Liver (tissue), 3 donors: ENCODE measurements at regions not wholly inside any gene's neighbourhood (a gene's known extent, or its start where the extent isn't known, plus 50 kb on each side); places are given as distances from the start of the nearest gene placed in this dataset.

Experiments used
- ATF3 ChIP-seq: IDR thresholded peaks from 2 replicates; pipeline ENCODE4 v1.6.1; 2016; ENCODE audit warnings: antibody characterized with exemption
- CTCF ChIP-seq: fragments of 150-350 bp; IDR thresholded peaks from 2 replicates; pipeline ENCODE4 v1.5.1; 2017; ENCODE audit warnings: improper control_type of control experiment, low read depth, low read length; ENCODE audit not compliant: missing input control
- EGR1 ChIP-seq, 2 donors: IDR thresholded peaks; 2 replicates each; pipeline ENCODE4 v1.6.1; 2016 to 2018; ENCODE audit warnings: antibody characterized with exemption in 2 of 2, low read depth in 2 of 2
- GABPA ChIP-seq, 2 donors: IDR thresholded peaks in 1 of 2; conservative IDR thresholded peaks in 1 of 2; 2 replicates each; pipeline ENCODE4 v1.6.1; 2016; ENCODE audit warnings: antibody characterized with exemption in 2 of 2, mild to moderate bottlenecking in 1 of 2, moderate library complexity in 1 of 2
- MAX ChIP-seq: IDR thresholded peaks from 2 replicates; pipeline ENCODE4 v1.6.1; 2016; ENCODE audit warnings: antibody characterized with exemption
- RAD21 ChIP-seq, 2 donors: IDR thresholded peaks; 2 replicates each; pipeline ENCODE4 v1.6.1; 2016; ENCODE audit warnings: antibody characterized with exemption in 2 of 2, mild to moderate bottlenecking in 2 of 2
- REST ChIP-seq: IDR thresholded peaks from 2 replicates; pipeline ENCODE4 v1.6.1; 2016; ENCODE audit warnings: antibody characterized with exemption, mild to moderate bottlenecking
- TAF1 ChIP-seq: conservative IDR thresholded peaks from 2 replicates; pipeline ENCODE4 v1.6.1; 2016; ENCODE audit warnings: antibody characterized with exemption, mild to moderate bottlenecking
- donor health status: healthy.
- donor health status: healthy.

- TF ChIP-seq CTCF (no peak), REST (no peak), MAX (no peak), RAD21 (IDR thresholded peaks at IDR 0.05) (no peak), GABPA (IDR thresholded peaks at IDR 0.05 in 1 of 2, conservative IDR thresholded peaks at IDR 0.05 in 1 of 2) (no peak), TAF1 (no peak), ATF3 (no peak), EGR1 (IDR thresholded peaks at IDR 0.05; ENCODE audit: low read depth in 2 of 2) (no peak)
These were observed 150.8 kb upstream of the DPH6 start for GRCh38 chr15:35696767-35697231.
